ENCODE measurements at regions not wholly inside any gene's neighbourhood (a gene's known extent, or its start where the extent isn't known, plus 50 kb on each side); places are given as distances from the start of the nearest gene placed in this dataset.
A peak's percentile ranks its signal among the peaks of the same experiment; 100 is the strongest.

- no peak for TF ChIP-seq CTCF (IDR thresholded peaks at IDR 0.05)
- Mint-ChIP-seq H3K36me3 (ENCODE audit: low read depth) (no peaks in the 10 kb centered on the region), H3K4me1 (no peaks in the 10 kb centered on the region), H3K4me3 (no peak overlapping the region), H3K9me3 (no peaks in the 10 kb centered on the region), H3K27ac (no peak overlapping the region), H3K27me3 (ENCODE audit: low read depth, poor library complexity) (no peaks in the 10 kb centered on the region)
- no peak for DNase-seq
Measured at GRCh38 chr1:101152633-101153032, 84.2 kb upstream of the S1PR1 start.

GRCh38 chr1:101151286-101151685 is 85.5 kb upstream of the S1PR1 start:
- Mint-ChIP-seq H3K9me3 (no peaks in the 10 kb centered on the region), H3K27ac (no peak overlapping the region), H3K4me1 (no peaks in the 10 kb centered on the region), H3K27me3 (ENCODE audit: low read depth, poor library complexity) (no peaks in the 10 kb centered on the region), H3K4me3 (no peak overlapping the region), H3K36me3 (ENCODE audit: low read depth) (no peaks in the 10 kb centered on the region)
- no peak for DNase-seq
- no peak for TF ChIP-seq CTCF (IDR thresholded peaks at IDR 0.05)

- no peak overlapping the region for H3K27ac Mint-ChIP-seq
- H3K9me3 Mint-ChIP-seq = no peaks in the 10 kb centered on the region
- H3K27me3 Mint-ChIP-seq (ENCODE audit: low read depth, poor library complexity) = no peaks in the 10 kb centered on the region
- H3K4me3 Mint-ChIP-seq = no peak overlapping the region
- no peak for TF ChIP-seq CTCF (IDR thresholded peaks at IDR 0.05)
- H3K4me1 Mint-ChIP-seq = no peaks in the 10 kb centered on the region
- no peak for DNase-seq
- no peaks in the 10 kb centered on the region for H3K36me3 Mint-ChIP-seq (ENCODE audit: low read depth)
Measured at GRCh38 chr1:101150670-101151069, 86.1 kb upstream of the S1PR1 start.

- Mint-ChIP-seq H3K4me1 (no peaks in the 10 kb centered on the region), H3K36me3 (ENCODE audit: low read depth) (no peaks in the 10 kb centered on the region), H3K9me3 (no peaks in the 10 kb centered on the region), H3K4me3 (no peak overlapping the region), H3K27ac (no peak overlapping the region), H3K27me3 (ENCODE audit: low read depth, poor library complexity) (no peaks in the 10 kb centered on the region)
- no peak for TF ChIP-seq CTCF (IDR thresholded peaks at IDR 0.05)
- DNase-seq = no peak
Measured at GRCh38 chr1:101150266-101150665, 86.6 kb upstream of the S1PR1 start.

- H3K4me3 Mint-ChIP-seq = no peak overlapping the region
- DNase-seq = no peak
- H3K27ac Mint-ChIP-seq = peak overlapping the region; percentile 46
- no peaks in the 10 kb centered on the region for H3K9me3 Mint-ChIP-seq
- no peaks in the 10 kb centered on the region for H3K4me1 Mint-ChIP-seq
- TF ChIP-seq CTCF (IDR thresholded peaks at IDR 0.05) = no peak
- no peaks in the 10 kb centered on the region for H3K27me3 Mint-ChIP-seq (ENCODE audit: low read depth, poor library complexity)
- H3K36me3 Mint-ChIP-seq (ENCODE audit: low read depth) = no peaks in the 10 kb centered on the region
Measured at GRCh38 chr1:101148980-101149379, 87.8 kb upstream of the S1PR1 start.

GRCh38 chr1:101147381-101147780 is 89.4 kb upstream of the S1PR1 start:
- Mint-ChIP-seq H3K36me3 (ENCODE audit: low read depth) (no peaks in the 10 kb centered on the region), H3K27ac (no peak overlapping the region), H3K4me1 (no peaks in the 10 kb centered on the region), H3K4me3 (no peak overlapping the region), H3K9me3 (no peaks in the 10 kb centered on the region), H3K27me3 (ENCODE audit: low read depth, poor library complexity) (no peaks in the 10 kb centered on the region)
- TF ChIP-seq CTCF (IDR thresholded peaks at IDR 0.05) = no peak
- no peak for DNase-seq

All from nephron progenitor cell (in vitro differentiated cells).